GM21360 (cell line): ENCODE measurements at regions not wholly inside any gene's neighbourhood (a gene's known extent, or its start where the extent isn't known, plus 50 kb on each side); places are given as distances from the start of the nearest gene placed in this dataset.
A peak's percentile ranks its signal among the peaks of the same experiment; 100 is the strongest.
"Not testable (repeated sequence)": the region's sequence is repeated elsewhere in the genome, so short reads cannot be mapped to it uniquely, and the experiment has no call there.

Source experiments
- ATAC-seq: cut with Tn5 transposase; IDR thresholded peaks from one replicate; pipeline ENCODE4 v1.9.1; 2021; ENCODE audit warnings: mild to moderate bottlenecking, moderate library complexity; ENCODE audit not compliant: unreplicated experiment

- ATAC-seq: no peak
Measured at GRCh38 chr3:5673521-5673920, 486.0 kb downstream of the EDEM1 start.

- ATAC-seq: no peak
Measured at GRCh38 chr3:5675319-5675718, 487.8 kb downstream of the EDEM1 start.

GRCh38 chr3:5677555-5677954, 490.0 kb downstream of the EDEM1 start:
- ATAC-seq: no peak

- ATAC-seq: no peak
Measured at GRCh38 chr3:5678248-5678647, 490.7 kb downstream of the EDEM1 start.

- ATAC-seq: no peak
Measured at GRCh38 chr3:5678844-5679243, 491.3 kb downstream of the EDEM1 start.

GRCh38 chr3:5687230-5687629, 499.7 kb downstream of the EDEM1 start:
- ATAC-seq: no peak

GRCh38 chr3:5690490-5690889, 503.0 kb downstream of the EDEM1 start:
- ATAC-seq: no peak

GRCh38 chr3:5690904-5691532, 503.5 kb downstream of the EDEM1 start:
- no peak for ATAC-seq

- ATAC-seq: no peak
Measured at GRCh38 chr3:5692446-5692845, 504.9 kb downstream of the EDEM1 start.

- ATAC-seq: no peak
Measured at GRCh38 chr3:5694266-5694665, 506.8 kb downstream of the EDEM1 start.

- no peak for ATAC-seq
Measured at GRCh38 chr3:5698851-5699250, 511.3 kb downstream of the EDEM1 start.

- no peak for ATAC-seq
Measured at GRCh38 chr3:5699313-5699712, 511.8 kb downstream of the EDEM1 start.

GRCh38 chr3:5699811-5700210, 512.3 kb downstream of the EDEM1 start:
- no peak for ATAC-seq

- not testable (repeated sequence) for ATAC-seq
Measured at GRCh38 chr3:5701005-5701404, 513.5 kb downstream of the EDEM1 start.

- peak; percentile 64 for ATAC-seq
Measured at GRCh38 chr3:5707794-5708193, 520.3 kb downstream of the EDEM1 start.

GRCh38 chr3:5709714-5710113, 522.2 kb downstream of the EDEM1 start:
- no peak for ATAC-seq

- no peak for ATAC-seq
Measured at GRCh38 chr3:5710718-5711117, 523.2 kb downstream of the EDEM1 start.

GRCh38 chr3:5717254-5717653, 529.7 kb downstream of the EDEM1 start:
- no peak for ATAC-seq

GRCh38 chr3:5719668-5720067, 532.2 kb downstream of the EDEM1 start:
- ATAC-seq: not testable (repeated sequence)

- no peak for ATAC-seq
Measured at GRCh38 chr3:5725801-5726200, 538.3 kb downstream of the EDEM1 start.

- ATAC-seq: no peak
Measured at GRCh38 chr3:5726621-5727020, 539.1 kb downstream of the EDEM1 start.

GRCh38 chr3:5727743-5728484, 540.4 kb downstream of the EDEM1 start:
- no peak for ATAC-seq

GRCh38 chr3:5729852-5730251, 542.3 kb downstream of the EDEM1 start:
- ATAC-seq: no peak
